COLO668 (cell line): ENCODE measurements at regions not wholly inside any gene's neighbourhood (a gene's known extent, or its start where the extent isn't known, plus 50 kb on each side); places are given as distances from the start of the nearest gene placed in this dataset.
"Not testable (repeated sequence)": the region's sequence is repeated elsewhere in the genome, so short reads cannot be mapped to it uniquely, and the experiment has no call there.

ENCODE experiments used
- DNase-seq: peaks from one replicate; lab custom pipeline; 2025; ENCODE audit not compliant: unreplicated experiment; lab: John Stamatoyannopoulos, UW

GRCh38 chr1:25171013-25171412 is 61.3 kb downstream of the SYF2 start:
- not testable (repeated sequence) for DNase-seq

GRCh38 chr1:25170439-25170838 is 61.9 kb downstream of the SYF2 start:
- DNase-seq = no peak

GRCh38 chr1:25169610-25170009 is 62.7 kb downstream of the SYF2 start:
- DNase-seq = no peak

- no peak for DNase-seq
Measured at GRCh38 chr1:25169168-25169567, 63.1 kb downstream of the SYF2 start.

- DNase-seq = peak; percentile 63
Measured at GRCh38 chr1:25168193-25169071, 63.9 kb downstream of the SYF2 start.

- DNase-seq = peak; percentile 63
Measured at GRCh38 chr1:25167269-25168192, 64.8 kb downstream of the SYF2 start.

GRCh38 chr1:25166847-25167246 is 65.5 kb downstream of the SYF2 start:
- no peak for DNase-seq

- no peak for DNase-seq
Measured at GRCh38 chr1:25163986-25164385, 68.3 kb downstream of the SYF2 start.

- no peak for DNase-seq
Measured at GRCh38 chr1:25161981-25162380, 70.3 kb downstream of the SYF2 start.

- no peak for DNase-seq
Measured at GRCh38 chr1:25157846-25158245, 74.5 kb downstream of the SYF2 start.

- no peak for DNase-seq
Measured at GRCh38 chr1:25150985-25151495, 81.3 kb downstream of the SYF2 start.

GRCh38 chr1:25148673-25149300 is 83.5 kb downstream of the SYF2 start:
- DNase-seq = no peak

- DNase-seq = no peak
Measured at GRCh38 chr1:25146451-25146855, 85.8 kb downstream of the SYF2 start.

- DNase-seq = no peak
Measured at GRCh38 chr1:25145775-25146393, 86.4 kb downstream of the SYF2 start.

- DNase-seq = no peak
Measured at GRCh38 chr1:25140073-25140797, 92.1 kb downstream of the SYF2 start.

- no peak for DNase-seq
Measured at GRCh38 chr1:25137521-25138395, 94.5 kb downstream of the SYF2 start.

- DNase-seq = no peak
Measured at GRCh38 chr1:25137106-25137505, 95.2 kb downstream of the SYF2 start.

GRCh38 chr1:25135909-25136308 is 96.4 kb downstream of the SYF2 start:
- DNase-seq = no peak

GRCh38 chr1:25134801-25135461 is 97.4 kb downstream of the SYF2 start:
- DNase-seq = no peak
